IPS-NIHi7 (cell line): ENCODE measurements at regions not wholly inside any gene's neighbourhood (a gene's known extent, or its start where the extent isn't known, plus 50 kb on each side); places are given as distances from the start of the nearest gene placed in this dataset.

ENCODE experiments used
- DNase-seq: peaks from one replicate; pipeline ENCODE4 v3.0.0; 2012; ENCODE audit warnings: mixed read lengths; ENCODE audit errors: extremely low spot score

GRCh38 chr7:22657479-22657878 lies 69.5 kb upstream of the IL6 start:
- DNase-seq = no peak

- no peak for DNase-seq
These were observed 71.2 kb upstream of the IL6 start for GRCh38 chr7:22655781-22656180.

- DNase-seq = no peak
These were observed 72.2 kb upstream of the IL6 start for GRCh38 chr7:22654831-22655230.

GRCh38 chr7:22653951-22654350 lies 73.0 kb upstream of the IL6 start:
- no peak for DNase-seq

- no peak for DNase-seq
These were observed 75.3 kb upstream of the IL6 start for GRCh38 chr7:22651534-22652243.

- DNase-seq = no peak
These were observed 76.0 kb upstream of the IL6 start for GRCh38 chr7:22651036-22651435.

GRCh38 chr7:22649686-22650085 lies 77.3 kb upstream of the IL6 start:
- no peak for DNase-seq

- no peak for DNase-seq
These were observed 79.3 kb upstream of the IL6 start for GRCh38 chr7:22647451-22648257.

GRCh38 chr7:22645418-22646181 lies 81.4 kb upstream of the IL6 start:
- DNase-seq = no peak

- DNase-seq = no peak
These were observed 84.5 kb upstream of the IL6 start for GRCh38 chr7:22642454-22642853.

- no peak for DNase-seq
These were observed 86.7 kb upstream of the IL6 start for GRCh38 chr7:22640269-22640668.

- DNase-seq = no peak
These were observed 87.6 kb upstream of the IL6 start for GRCh38 chr7:22639396-22639795.

GRCh38 chr7:22635349-22635748 lies 91.7 kb upstream of the IL6 start:
- DNase-seq = no peak

GRCh38 chr7:22633954-22634474 lies 93.0 kb upstream of the IL6 start:
- no peak for DNase-seq

GRCh38 chr7:22633286-22633953 lies 93.6 kb upstream of the IL6 start:
- DNase-seq = no peak

- DNase-seq = peak; percentile 0
These were observed 94.3 kb upstream of the IL6 start for GRCh38 chr7:22632674-22633073.

- DNase-seq = peak; percentile 3
These were observed 95.3 kb upstream of the IL6 start for GRCh38 chr7:22631730-22632129.

GRCh38 chr7:22630069-22630468 lies 96.9 kb upstream of the IL6 start:
- peak; percentile 15 for DNase-seq

- DNase-seq = no peak
These were observed 97.9 kb upstream of the IL6 start for GRCh38 chr7:22629056-22629455.

GRCh38 chr7:22628112-22628511 lies 98.9 kb upstream of the IL6 start:
- DNase-seq = no peak

- peak; percentile 0 for DNase-seq
These were observed 99.9 kb upstream of the IL6 start for GRCh38 chr7:22627136-22627535.

- no peak for DNase-seq
These were observed 101.7 kb upstream of the IL6 start for GRCh38 chr7:22625251-22625650.
